CD4-positive, alpha-beta T cell (primary cell): ENCODE measurements at regions not wholly inside any gene's neighbourhood (a gene's known extent, or its start where the extent isn't known, plus 50 kb on each side); places are given as distances from the start of the nearest gene placed in this dataset.

Experiments
- ATAC-seq: fragments of 200-7000 bp; cut with Tn5 transposase; one replicate; pipeline ENCODE4 v1.10.0; 2022; ENCODE audit warnings: mild to moderate bottlenecking; ENCODE audit not compliant: poor library complexity
- CTCF ChIA-PET: fragments of 350-600 bp; sonication (Branson Sonifier 250); formaldehyde crosslinking; loops from one replicate; lab custom pipeline; 2021; ENCODE audit warnings: antibody characterized with exemption, inconsistent platforms; lab: Charles Lee
- POLR2A ChIA-PET: fragments of 350-600 bp; sonication (Branson Sonifier 250); formaldehyde crosslinking; loops from one replicate; lab custom pipeline; 2021; ENCODE audit warnings: antibody characterized with exemption, inconsistent platforms; lab: Charles Lee
- DNase-seq, 14 experiments: peaks; one replicate each; pipeline ENCODE4 v3.0.0-alpha.2; 2013 to 2020; ENCODE audit warnings: mixed read lengths in 2 of 14
- H3K27ac ChIP-seq, 2 donors: one replicate each; pipeline versions ENCODE4 v1.5.1 to v1.7.0; 2013; ENCODE audit warnings: low read length in 2 of 2, low read depth in 1 of 2, mild to moderate bottlenecking in 1 of 2
- H3K27me3 ChIP-seq, 2 experiments: 1 replicate in 1 of 2; 2 replicates in 1 of 2; pipeline versions ENCODE4 v1.6.1 to v1.7.0; 2013; ENCODE audit warnings: low read length in 2 of 2, control low read depth in 1 of 2, mild to moderate bottlenecking in 1 of 2, moderate library complexity in 1 of 2; ENCODE audit not compliant: insufficient read depth in 2 of 2, control insufficient read depth in 1 of 2
- H3K36me3 ChIP-seq: one replicate; pipeline ENCODE4 v1.6.1; 2013; ENCODE audit warnings: low read length, control low read depth; ENCODE audit not compliant: insufficient read depth
- H3K4me1 ChIP-seq: one replicate; pipeline ENCODE4 v1.6.1; 2013; ENCODE audit warnings: low read length, control low read depth; ENCODE audit not compliant: insufficient read depth
- H3K4me3 ChIP-seq: one replicate; pipeline ENCODE4 v1.5.1; 2013; ENCODE audit warnings: mild to moderate bottlenecking, low read length, moderate library complexity
- H3K9me3 ChIP-seq, 2 experiments: 1 replicate in 1 of 2; 2 replicates in 1 of 2; pipeline versions ENCODE4 v1.6.1 to v1.7.0; 2013; ENCODE audit warnings: low read length in 2 of 2, mild to moderate bottlenecking in 2 of 2, control low read depth in 1 of 2, moderate library complexity in 1 of 2; ENCODE audit not compliant: control insufficient read depth in 1 of 2, insufficient read depth in 1 of 2
- H3K27ac Mint-ChIP-seq: one replicate; pipeline ENCODE4 v1.8.0; 2020; ENCODE audit warnings: mixed read lengths
- H3K27me3 Mint-ChIP-seq: one replicate; pipeline ENCODE4 v1.8.0; 2021; ENCODE audit warnings: mixed read lengths
- H3K36me3 Mint-ChIP-seq: one replicate; pipeline ENCODE4 v1.8.0; 2021; ENCODE audit warnings: low read depth, mixed read lengths
- H3K4me1 Mint-ChIP-seq: one replicate; pipeline ENCODE4 v1.8.0; 2021; ENCODE audit warnings: low read depth, mixed read lengths
- H3K4me3 Mint-ChIP-seq: one replicate; pipeline ENCODE4 v1.8.0; 2020; ENCODE audit warnings: mild to moderate bottlenecking, mixed read lengths
- H3K9me3 Mint-ChIP-seq: one replicate; pipeline ENCODE4 v1.8.0; 2020; ENCODE audit warnings: mixed read lengths
- CTCF ChIP-seq: fragments of 200-600 bp; IDR thresholded peaks from one replicate; pipeline ENCODE4 v1.8.0; 2022; ENCODE audit warnings: antibody characterized with exemption, mild to moderate bottlenecking
- intact Hi-C, 2 experiments: fragments of 100-400 bp; cut with DNase I in 1 of 2; cut with micrococcal nuclease in 1 of 2; formaldehyde crosslinking; loops; one replicate each; pipeline versions ENCODE4 v1.15.1 to v1.9.0; 2023 to 2025; cut with DNase I, micrococcal nuclease

- Histone ChIP-seq H3K9me3 (no peaks in the 10 kb centered on the region), H3K4me1 (no peaks in the 10 kb centered on the region), H3K36me3 (no peaks in the 10 kb centered on the region), H3K27me3 (no peaks in the 10 kb centered on the region), H3K4me3 (no peak overlapping the region), H3K27ac (no peak overlapping the region)
- H3K27ac Mint-ChIP-seq: no peak overlapping the region
- no peaks in the 10 kb centered on the region for H3K27me3 Mint-ChIP-seq
- no peak for TF ChIP-seq CTCF
- intact Hi-C loops: no loop called here
- DNase-seq (no peak), ATAC-seq (no peak)
- ChIA-PET POLR2A (no interaction called here), CTCF (no interaction called here)
- H3K4me3 Mint-ChIP-seq: no peak overlapping the region
- peaks cover 12% of the 10 kb centered on the region for H3K36me3 Mint-ChIP-seq
- H3K9me3 Mint-ChIP-seq: peaks cover 2% of the 10 kb centered on the region
- H3K4me1 Mint-ChIP-seq: no peaks in the 10 kb centered on the region
Observed at GRCh38 chr6:166842607-166843006, 113.7 kb downstream of the RNASET2 start.

- H3K27ac Mint-ChIP-seq: no peak overlapping the region
Observed at GRCh38 chr6:166841216-166841615, 115.1 kb downstream of the RNASET2 start.

GRCh38 chr6:166839569-166839968, 116.8 kb downstream of the RNASET2 start:
- Histone ChIP-seq H3K4me3 (no peak overlapping the region), H3K36me3 (no peaks in the 10 kb centered on the region), H3K27ac (no peak overlapping the region), H3K4me1 (no peaks in the 10 kb centered on the region), H3K27me3 (no peaks in the 10 kb centered on the region), H3K9me3 (peaks cover 0 to 10% of the 10 kb centered on the region in 2 experiments)
- ATAC-seq (no peak), DNase-seq (no peak)
- Mint-ChIP-seq H3K4me3 (no peak overlapping the region), H3K36me3 (no peaks in the 10 kb centered on the region), H3K27ac (no peak overlapping the region), H3K4me1 (no peaks in the 10 kb centered on the region), H3K9me3 (no peaks in the 10 kb centered on the region), H3K27me3 (no peaks in the 10 kb centered on the region)
- ChIA-PET CTCF (no interaction called here), POLR2A (no interaction called here)
- intact Hi-C loops: no loop called here
- no peak for TF ChIP-seq CTCF

More at GRCh38 chr6:166841216-166841615, 115.1 kb downstream of the RNASET2 start:
- ATAC-seq (no peak), DNase-seq (no peak)
- no peaks in the 10 kb centered on the region for H3K27me3 Mint-ChIP-seq
- Histone ChIP-seq H3K27me3 (no peaks in the 10 kb centered on the region), H3K9me3 (peaks cover 0 to 10% of the 10 kb centered on the region in 2 experiments), H3K36me3 (no peaks in the 10 kb centered on the region), H3K4me3 (no peak overlapping the region), H3K4me1 (no peaks in the 10 kb centered on the region), H3K27ac (no peak overlapping the region)
- no peak overlapping the region for H3K4me3 Mint-ChIP-seq
- intact Hi-C loops: no loop called here
- ChIA-PET POLR2A (interaction anchor here (0.6 kb wide), 1 partner anchor 96 kb away, joined by 3 read pairs; no protein-coding TSS in a partner anchor), CTCF (no interaction called here)
- no peaks in the 10 kb centered on the region for H3K9me3 Mint-ChIP-seq
- TF ChIP-seq CTCF: no peak
- peaks cover 9% of the 10 kb centered on the region for H3K36me3 Mint-ChIP-seq
- H3K4me1 Mint-ChIP-seq: no peaks in the 10 kb centered on the region
